Liver (tissue), 8 donors: ENCODE measurements at regions not wholly inside any gene's neighbourhood (a gene's known extent, or its start where the extent isn't known, plus 50 kb on each side); places are given as distances from the start of the nearest gene placed in this dataset.
A peak's percentile ranks its signal among the peaks of the same experiment; 100 is the strongest.
"Not testable (repeated sequence)": the region's sequence is repeated elsewhere in the genome, so short reads cannot be mapped to it uniquely, and the experiment has no call there.

Source experiments
- DNase-seq: peaks from one replicate; pipeline ENCODE4 v3.0.0-alpha.2; 2017; ENCODE audit warnings: low spot score
- H3K27ac ChIP-seq, 2 donors: one replicate each; pipeline ENCODE4 v1.7.0; 2013; ENCODE audit warnings: inconsistent platforms in 2 of 2, low read length in 2 of 2, control low read depth in 1 of 2, low read depth in 1 of 2, mild to moderate bottlenecking in 1 of 2
- H3K27me3 ChIP-seq, 4 donors: one replicate each; pipeline versions ENCODE4 v1.6.1 to v1.7.0; 2013; ENCODE audit warnings: low read length in 3 of 4, inconsistent platforms in 1 of 4, mild to moderate bottlenecking in 1 of 4, moderate library complexity in 1 of 4; ENCODE audit not compliant: control insufficient read depth in 4 of 4, insufficient read depth in 4 of 4
- H3K36me3 ChIP-seq, 4 donors: one replicate each; pipeline versions ENCODE4 v1.6.1 to v1.7.0; 2013; ENCODE audit warnings: low read length in 3 of 4, mild to moderate bottlenecking in 3 of 4, low read depth in 1 of 4, moderate library complexity in 1 of 4; ENCODE audit not compliant: control insufficient read depth in 4 of 4, insufficient read depth in 3 of 4
- H3K4me1 ChIP-seq, 4 donors: one replicate each; pipeline versions ENCODE4 v1.6.1 to v1.7.0; 2013; ENCODE audit warnings: low read length in 3 of 4, mild to moderate bottlenecking in 3 of 4, moderate library complexity in 1 of 4; ENCODE audit not compliant: control insufficient read depth in 4 of 4, insufficient read depth in 4 of 4
- H3K4me3 ChIP-seq, 3 donors: one replicate each; pipeline versions ENCODE4 v1.6.1 to v1.7.0; 2013; ENCODE audit warnings: low read length in 3 of 3, control low read depth in 1 of 3, low read depth in 1 of 3, mild to moderate bottlenecking in 1 of 3
- H3K9ac ChIP-seq, 2 donors: one replicate each; pipeline ENCODE4 v1.7.0; 2013; ENCODE audit warnings: low read length in 2 of 2, mild to moderate bottlenecking in 2 of 2, moderate library complexity in 2 of 2, control low read depth in 1 of 2, low read depth in 1 of 2
- H3K9me3 ChIP-seq, 4 donors: one replicate each; pipeline versions ENCODE4 v1.6.1 to v1.7.0; 2013; ENCODE audit warnings: low read length in 3 of 4; ENCODE audit not compliant: control insufficient read depth in 4 of 4
- EGR1 ChIP-seq, 2 donors: IDR thresholded peaks; 2 replicates each; pipeline ENCODE4 v1.6.1; 2016 to 2018; ENCODE audit warnings: antibody characterized with exemption in 2 of 2, low read depth in 2 of 2
- FOXA2 ChIP-seq: IDR thresholded peaks from 2 replicates; pipeline ENCODE4 v1.6.1; 2016; ENCODE audit warnings: antibody characterized with exemption
- HNF4A ChIP-seq, 2 donors: conservative IDR thresholded peaks; 2 replicates each; pipeline ENCODE4 v1.6.1; 2016; ENCODE audit warnings: antibody characterized with exemption in 2 of 2, mild to moderate bottlenecking in 2 of 2
- HNF4G ChIP-seq: IDR thresholded peaks from 2 replicates; pipeline ENCODE4 v1.6.1; 2016; ENCODE audit warnings: antibody characterized with exemption
- NR2F2 ChIP-seq: IDR thresholded peaks from 2 replicates; pipeline ENCODE4 v1.6.1; 2016; ENCODE audit warnings: antibody characterized with exemption
- RAD21 ChIP-seq, 2 donors: IDR thresholded peaks; 2 replicates each; pipeline ENCODE4 v1.6.1; 2016; ENCODE audit warnings: antibody characterized with exemption in 2 of 2, mild to moderate bottlenecking in 2 of 2
- TAF1 ChIP-seq: conservative IDR thresholded peaks from 2 replicates; pipeline ENCODE4 v1.6.1; 2016; ENCODE audit warnings: antibody characterized with exemption, mild to moderate bottlenecking
- WGBS: extraction: QIAGEN DNeasy Blood & Tissue Kit; methylation state at CpG from one replicate; pipeline ENCODE4 v1.1.7; 2013; 5-methylcytosine and 5-hydroxymethylcytosine counted together
- TF ChIP-seq, protein P1 (sequence below): IDR thresholded peaks from 2 replicates; pipeline ENCODE4 v1.6.1; 2016; ENCODE audit warnings: antibody characterized with exemption
- TF ChIP-seq, protein P2 (sequence below): IDR thresholded peaks from 2 replicates; pipeline ENCODE4 v1.6.1; 2016; ENCODE audit warnings: antibody characterized with exemption, mild to moderate bottlenecking
- TF ChIP-seq, protein P3 (sequence below): fragments of 150-350 bp; IDR thresholded peaks from 2 replicates; pipeline ENCODE4 v1.5.1; 2017; ENCODE audit warnings: improper control_type of control experiment, low read depth, low read length; ENCODE audit not compliant: missing input control
- donor health status: healthy.
- donor health status: healthy.
- donor health status: healthy.
- donor health status: healthy.
- donor health status: healthy.

DNA sequence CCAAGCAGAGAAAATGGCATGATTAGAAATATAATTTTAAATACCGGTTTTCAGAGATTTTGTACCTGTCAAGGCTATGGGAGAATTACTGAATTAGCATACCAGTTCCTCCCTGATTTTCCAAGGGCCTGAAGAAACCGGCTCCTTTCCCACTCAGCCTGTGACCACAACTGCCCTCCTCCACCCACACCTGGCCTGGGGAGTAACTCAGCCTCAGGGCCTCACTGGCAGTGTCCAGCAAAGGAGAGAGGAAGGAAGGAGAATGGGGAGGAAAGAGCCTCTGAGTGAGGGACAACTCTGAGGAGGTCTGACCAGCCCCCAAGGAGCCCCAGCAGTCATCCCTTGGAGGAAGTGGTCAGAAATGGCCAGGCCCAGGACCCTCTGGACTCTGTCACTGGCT, 98.0 kb upstream of the LYZL2 start:
- H3K4me1 ChIP-seq: no peaks in the 10 kb centered on the region
- no peak for TF ChIP-seq EGR1 (IDR thresholded peaks at IDR 0.05; ENCODE audit: low read depth in 2 of 2)
- no peak for TF ChIP-seq FOXA2
- TF ChIP-seq, protein P1, sequence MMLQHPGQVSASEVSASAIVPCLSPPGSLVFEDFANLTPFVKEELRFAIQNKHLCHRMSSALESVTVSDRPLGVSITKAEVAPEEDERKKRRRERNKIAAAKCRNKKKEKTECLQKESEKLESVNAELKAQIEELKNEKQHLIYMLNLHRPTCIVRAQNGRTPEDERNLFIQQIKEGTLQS: no peak
- no peak for TF ChIP-seq HNF4G
- TF ChIP-seq, protein P2, sequence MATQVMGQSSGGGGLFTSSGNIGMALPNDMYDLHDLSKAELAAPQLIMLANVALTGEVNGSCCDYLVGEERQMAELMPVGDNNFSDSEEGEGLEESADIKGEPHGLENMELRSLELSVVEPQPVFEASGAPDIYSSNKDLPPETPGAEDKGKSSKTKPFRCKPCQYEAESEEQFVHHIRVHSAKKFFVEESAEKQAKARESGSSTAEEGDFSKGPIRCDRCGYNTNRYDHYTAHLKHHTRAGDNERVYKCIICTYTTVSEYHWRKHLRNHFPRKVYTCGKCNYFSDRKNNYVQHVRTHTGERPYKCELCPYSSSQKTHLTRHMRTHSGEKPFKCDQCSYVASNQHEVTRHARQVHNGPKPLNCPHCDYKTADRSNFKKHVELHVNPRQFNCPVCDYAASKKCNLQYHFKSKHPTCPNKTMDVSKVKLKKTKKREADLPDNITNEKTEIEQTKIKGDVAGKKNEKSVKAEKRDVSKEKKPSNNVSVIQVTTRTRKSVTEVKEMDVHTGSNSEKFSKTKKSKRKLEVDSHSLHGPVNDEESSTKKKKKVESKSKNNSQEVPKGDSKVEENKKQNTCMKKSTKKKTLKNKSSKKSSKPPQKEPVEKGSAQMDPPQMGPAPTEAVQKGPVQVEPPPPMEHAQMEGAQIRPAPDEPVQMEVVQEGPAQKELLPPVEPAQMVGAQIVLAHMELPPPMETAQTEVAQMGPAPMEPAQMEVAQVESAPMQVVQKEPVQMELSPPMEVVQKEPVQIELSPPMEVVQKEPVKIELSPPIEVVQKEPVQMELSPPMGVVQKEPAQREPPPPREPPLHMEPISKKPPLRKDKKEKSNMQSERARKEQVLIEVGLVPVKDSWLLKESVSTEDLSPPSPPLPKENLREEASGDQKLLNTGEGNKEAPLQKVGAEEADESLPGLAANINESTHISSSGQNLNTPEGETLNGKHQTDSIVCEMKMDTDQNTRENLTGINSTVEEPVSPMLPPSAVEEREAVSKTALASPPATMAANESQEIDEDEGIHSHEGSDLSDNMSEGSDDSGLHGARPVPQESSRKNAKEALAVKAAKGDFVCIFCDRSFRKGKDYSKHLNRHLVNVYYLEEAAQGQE: no peak
- TF ChIP-seq HNF4A (conservative IDR thresholded peaks at IDR 0.05): no peak
- TF ChIP-seq NR2F2: no peak
- no peak overlapping the region for H3K9ac ChIP-seq
- no peaks in the 10 kb centered on the region for H3K27me3 ChIP-seq
- no peaks in the 10 kb centered on the region for H3K9me3 ChIP-seq
- H3K27ac ChIP-seq: no peak overlapping the region
- 79% methylated on average over 2 of the region's 2 CpGs for WGBS
- no peaks in the 10 kb centered on the region for H3K36me3 ChIP-seq
- no peak for DNase-seq
- H3K4me3 ChIP-seq: no peak overlapping the region

DNA sequence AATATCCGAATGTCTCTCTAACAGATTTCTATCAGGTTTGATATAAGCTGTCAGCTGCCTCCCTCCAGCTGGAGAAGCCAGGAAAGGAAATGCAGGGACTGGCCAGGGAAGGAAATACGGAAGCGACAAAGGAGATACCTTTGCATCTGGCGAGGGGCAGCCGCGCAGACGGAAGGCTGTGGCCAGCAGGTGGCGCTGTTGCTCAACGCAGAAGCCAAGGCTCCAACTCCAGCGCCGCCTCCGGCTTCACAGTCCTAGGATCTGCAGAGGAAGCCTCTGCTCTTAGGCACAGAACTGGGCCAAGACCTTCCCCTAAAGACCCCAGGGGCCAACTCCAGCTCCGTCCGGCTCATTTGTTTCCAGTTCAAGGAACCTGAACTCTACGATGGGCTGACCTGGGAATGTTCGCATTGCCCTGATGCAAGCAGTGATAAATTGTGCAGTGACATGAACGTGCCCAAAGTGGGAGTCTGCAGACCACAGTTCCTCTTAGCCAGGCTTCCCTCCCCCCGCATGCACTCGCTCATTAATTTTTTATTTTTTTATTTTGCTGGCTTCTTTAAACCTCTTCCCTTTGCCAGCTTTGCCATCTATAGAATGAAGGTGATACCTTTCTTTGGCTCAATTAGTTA, 97.3 kb upstream of the LYZL2 start:
- not testable (repeated sequence) for H3K36me3 ChIP-seq, H3K4me1 ChIP-seq, H3K27me3 ChIP-seq, H3K4me3 ChIP-seq, H3K9ac ChIP-seq, H3K27ac ChIP-seq, H3K9me3 ChIP-seq
- peak; percentile 69 to 79 for TF ChIP-seq RAD21 (IDR thresholded peaks at IDR 0.05)
- TF ChIP-seq, protein P3, sequence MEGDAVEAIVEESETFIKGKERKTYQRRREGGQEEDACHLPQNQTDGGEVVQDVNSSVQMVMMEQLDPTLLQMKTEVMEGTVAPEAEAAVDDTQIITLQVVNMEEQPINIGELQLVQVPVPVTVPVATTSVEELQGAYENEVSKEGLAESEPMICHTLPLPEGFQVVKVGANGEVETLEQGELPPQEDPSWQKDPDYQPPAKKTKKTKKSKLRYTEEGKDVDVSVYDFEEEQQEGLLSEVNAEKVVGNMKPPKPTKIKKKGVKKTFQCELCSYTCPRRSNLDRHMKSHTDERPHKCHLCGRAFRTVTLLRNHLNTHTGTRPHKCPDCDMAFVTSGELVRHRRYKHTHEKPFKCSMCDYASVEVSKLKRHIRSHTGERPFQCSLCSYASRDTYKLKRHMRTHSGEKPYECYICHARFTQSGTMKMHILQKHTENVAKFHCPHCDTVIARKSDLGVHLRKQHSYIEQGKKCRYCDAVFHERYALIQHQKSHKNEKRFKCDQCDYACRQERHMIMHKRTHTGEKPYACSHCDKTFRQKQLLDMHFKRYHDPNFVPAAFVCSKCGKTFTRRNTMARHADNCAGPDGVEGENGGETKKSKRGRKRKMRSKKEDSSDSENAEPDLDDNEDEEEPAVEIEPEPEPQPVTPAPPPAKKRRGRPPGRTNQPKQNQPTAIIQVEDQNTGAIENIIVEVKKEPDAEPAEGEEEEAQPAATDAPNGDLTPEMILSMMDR: peak; percentile 66
- WGBS: 11% methylated on average over 19 of the region's 19 CpGs
- DNase-seq: peak; percentile 86

DNA sequence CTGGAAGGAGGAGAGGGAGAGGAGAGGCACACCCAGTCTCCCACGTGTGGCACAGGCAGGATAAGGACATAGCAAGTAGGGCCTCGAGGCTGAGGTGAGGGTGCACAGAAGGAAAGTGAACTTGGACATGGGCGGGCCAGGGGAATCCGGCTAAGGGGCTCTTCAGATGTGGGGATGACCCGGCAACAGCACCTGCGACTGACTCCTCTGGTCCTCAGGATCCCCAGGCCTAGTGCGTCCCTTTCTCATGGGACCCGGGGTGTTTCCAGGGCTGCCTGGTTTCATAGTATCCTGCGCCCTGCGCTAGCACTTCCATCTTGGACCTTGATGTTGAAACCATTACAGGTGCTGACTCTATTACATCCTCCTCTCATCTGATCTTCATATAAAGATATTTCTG, 96.1 kb upstream of the LYZL2 start:
- no peak overlapping the region for H3K4me3 ChIP-seq
- no peaks in the 10 kb centered on the region for H3K36me3 ChIP-seq
- H3K27ac ChIP-seq: no peak overlapping the region
- H3K4me1 ChIP-seq: no peaks in the 10 kb centered on the region
- WGBS: 89% methylated on average over 10 of the region's 10 CpGs
- TF ChIP-seq RAD21 (IDR thresholded peaks at IDR 0.05): no peak
- TF ChIP-seq TAF1: no peak
- TF ChIP-seq FOXA2: no peak
- no peaks in the 10 kb centered on the region for H3K9me3 ChIP-seq
- no peak overlapping the region for H3K9ac ChIP-seq
- no peaks in the 10 kb centered on the region for H3K27me3 ChIP-seq
- DNase-seq: no peak
